Neural progenitor cell (in vitro differentiated cells): ENCODE measurements at regions not wholly inside any gene's neighbourhood (a gene's known extent, or its start where the extent isn't known, plus 50 kb on each side); places are given as distances from the start of the nearest gene placed in this dataset.

Experiments used
- DNase-seq: peaks from one replicate; pipeline ENCODE4 v3.0.0-alpha.2; 2016; ENCODE audit warnings: low spot score
- H2AFZ ChIP-seq: fragments of 200-600 bp; sonication (generic); replicated peaks from 2 replicates; pipeline ENCODE4 v1.6.1; 2016; ENCODE audit warnings: antibody characterized with exemption
- H3F3A ChIP-seq: fragments of 200-600 bp; sonication (generic); 2 replicates; pipeline ENCODE4 v1.6.1; 2016; ENCODE audit warnings: antibody characterized with exemption, low read depth
- H3K27ac ChIP-seq: fragments of 200-600 bp; sonication (generic); 2 replicates; pipeline ENCODE4 v1.5.1; 2016; ENCODE audit warnings: mild to moderate bottlenecking
- H3K27me3 ChIP-seq: fragments of 200-600 bp; sonication (generic); 2 replicates; pipeline ENCODE4 v1.6.1; 2016; ENCODE audit warnings: mild to moderate bottlenecking, moderate library complexity
- H3K36me3 ChIP-seq: fragments of 200-600 bp; sonication (generic); 2 replicates; pipeline ENCODE4 v1.5.1; 2016
- H3K4me1 ChIP-seq: fragments of 200-600 bp; sonication (generic); 2 replicates; pipeline ENCODE4 v1.6.1; 2016; ENCODE audit warnings: mixed run types
- H3K4me2 ChIP-seq: fragments of 200-600 bp; sonication (generic); 2 replicates; pipeline ENCODE4 v1.6.1; 2016
- H3K4me3 ChIP-seq: fragments of 200-600 bp; sonication (generic); 2 replicates; pipeline ENCODE4 v1.5.1; 2016
- H3K79me2 ChIP-seq: fragments of 200-600 bp; sonication (generic); 2 replicates; pipeline ENCODE4 v1.6.1; 2016; ENCODE audit warnings: low read depth
- H3K9ac ChIP-seq: fragments of 200-600 bp; sonication (generic); 2 replicates; pipeline ENCODE4 v1.6.1; 2016
- H3K9me3 ChIP-seq: fragments of 200-600 bp; sonication (generic); 2 replicates; pipeline ENCODE4 v1.5.1; 2016; ENCODE audit warnings: low read depth
- H4K20me1 ChIP-seq: fragments of 200-600 bp; sonication (generic); 2 replicates; pipeline ENCODE4 v1.6.1; 2016; ENCODE audit warnings: low read depth
- H3K27ac Mint-ChIP-seq: 3 replicates; pipeline ENCODE4 v1.8.0; 2021; ENCODE audit warnings: mixed read lengths
- H3K27me3 Mint-ChIP-seq: 2 replicates; pipeline ENCODE4 v1.8.0; 2022; ENCODE audit warnings: low read depth, mild to moderate bottlenecking, inconsistent platforms, moderate library complexity, mixed read lengths; ENCODE audit not compliant: insufficient read depth
- H3K36me3 Mint-ChIP-seq: 3 replicates; pipeline ENCODE4 v1.8.0; 2021; ENCODE audit warnings: mixed read lengths
- H3K4me1 Mint-ChIP-seq: 3 replicates; pipeline ENCODE4 v1.8.0; 2021; ENCODE audit warnings: mixed read lengths
- H3K4me3 Mint-ChIP-seq: 3 replicates; pipeline ENCODE4 v1.8.0; 2021; ENCODE audit warnings: mild to moderate bottlenecking, moderate library complexity, mixed read lengths
- H3K9me3 Mint-ChIP-seq: 3 replicates; pipeline ENCODE4 v1.8.0; 2020; ENCODE audit warnings: mixed read lengths
- EZH2 ChIP-seq: fragments of 200-600 bp; sonication (generic); IDR thresholded peaks from 2 replicates; pipeline ENCODE4 v1.6.1; 2017; ENCODE audit warnings: antibody characterized with exemption, mild to moderate bottlenecking, moderate library complexity
- EZH2phosphoT487 ChIP-seq: fragments of 200-600 bp; sonication (generic); IDR thresholded peaks from 2 replicates; pipeline ENCODE4 v1.6.1; 2017; ENCODE audit warnings: antibody characterized with exemption
- TF ChIP-seq, protein P1 (sequence below): fragments of 200-600 bp; sonication (generic); IDR thresholded peaks from 2 replicates; pipeline ENCODE4 v1.5.1; 2017; ENCODE audit warnings: antibody characterized with exemption, mild to moderate bottlenecking

DNA sequence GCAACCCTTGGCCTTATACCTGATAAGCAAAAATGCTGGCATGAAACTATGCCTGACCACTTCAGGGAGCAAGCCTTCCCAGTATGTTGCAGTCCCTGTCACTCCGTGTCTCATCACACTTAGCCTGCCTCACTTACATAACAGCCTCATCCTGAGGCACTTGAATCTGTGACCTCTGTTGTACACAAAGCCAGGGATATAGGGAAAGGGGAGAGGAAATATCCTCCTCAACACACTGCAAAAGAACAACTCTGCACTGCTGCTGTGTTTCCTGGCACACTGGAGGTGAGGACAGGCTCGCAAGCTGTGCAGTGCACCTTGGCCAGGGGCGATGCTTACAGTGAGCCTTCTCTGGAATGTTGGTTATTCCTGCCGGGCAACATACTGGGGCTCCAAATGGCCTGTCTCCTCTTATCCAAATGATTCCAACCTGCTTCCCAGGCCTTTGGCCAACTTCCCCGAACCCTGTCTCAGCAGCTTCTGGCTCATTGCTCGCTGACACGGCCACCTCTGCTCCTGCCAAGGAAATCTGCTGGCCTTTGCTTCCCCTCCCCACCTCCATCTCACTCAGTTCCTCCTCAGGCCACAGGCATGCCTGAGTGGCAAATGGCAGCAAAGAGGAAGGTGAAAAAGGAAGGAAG, 109.2 kb downstream of the CD47 start:
- no peak overlapping the region for H3K4me2 ChIP-seq
- H3K9me3 ChIP-seq, result no peaks in the 10 kb centered on the region
- Mint-ChIP-seq H3K9me3 (no peaks in the 10 kb centered on the region), H3K27ac (peak overlapping the region; percentile 66), H3K4me3 (no peak overlapping the region), H3K27me3 (no peaks in the 10 kb centered on the region), H3K36me3 (no peaks in the 10 kb centered on the region), H3K4me1 (peaks cover 47% of the 10 kb centered on the region)
- no peak overlapping the region for H3K27ac ChIP-seq
- H3K36me3 ChIP-seq, result no peaks in the 10 kb centered on the region
- no peak for DNase-seq
- no peak overlapping the region for H3K9ac ChIP-seq
- peak overlapping the region; percentile 65 for H2AFZ ChIP-seq
- H4K20me1 ChIP-seq, result no peaks in the 10 kb centered on the region
- no peak overlapping the region for H3K4me3 ChIP-seq
- no peak for TF ChIP-seq EZH2
- TF ChIP-seq, protein P1, sequence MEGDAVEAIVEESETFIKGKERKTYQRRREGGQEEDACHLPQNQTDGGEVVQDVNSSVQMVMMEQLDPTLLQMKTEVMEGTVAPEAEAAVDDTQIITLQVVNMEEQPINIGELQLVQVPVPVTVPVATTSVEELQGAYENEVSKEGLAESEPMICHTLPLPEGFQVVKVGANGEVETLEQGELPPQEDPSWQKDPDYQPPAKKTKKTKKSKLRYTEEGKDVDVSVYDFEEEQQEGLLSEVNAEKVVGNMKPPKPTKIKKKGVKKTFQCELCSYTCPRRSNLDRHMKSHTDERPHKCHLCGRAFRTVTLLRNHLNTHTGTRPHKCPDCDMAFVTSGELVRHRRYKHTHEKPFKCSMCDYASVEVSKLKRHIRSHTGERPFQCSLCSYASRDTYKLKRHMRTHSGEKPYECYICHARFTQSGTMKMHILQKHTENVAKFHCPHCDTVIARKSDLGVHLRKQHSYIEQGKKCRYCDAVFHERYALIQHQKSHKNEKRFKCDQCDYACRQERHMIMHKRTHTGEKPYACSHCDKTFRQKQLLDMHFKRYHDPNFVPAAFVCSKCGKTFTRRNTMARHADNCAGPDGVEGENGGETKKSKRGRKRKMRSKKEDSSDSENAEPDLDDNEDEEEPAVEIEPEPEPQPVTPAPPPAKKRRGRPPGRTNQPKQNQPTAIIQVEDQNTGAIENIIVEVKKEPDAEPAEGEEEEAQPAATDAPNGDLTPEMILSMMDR, result no peak
- TF ChIP-seq EZH2phosphoT487, result no peak
- no peaks in the 10 kb centered on the region for H3K79me2 ChIP-seq
- peaks cover 10% of the 10 kb centered on the region for H3K4me1 ChIP-seq
- no peaks in the 10 kb centered on the region for H3K27me3 ChIP-seq
- no peaks in the 10 kb centered on the region for H3F3A ChIP-seq

DNA sequence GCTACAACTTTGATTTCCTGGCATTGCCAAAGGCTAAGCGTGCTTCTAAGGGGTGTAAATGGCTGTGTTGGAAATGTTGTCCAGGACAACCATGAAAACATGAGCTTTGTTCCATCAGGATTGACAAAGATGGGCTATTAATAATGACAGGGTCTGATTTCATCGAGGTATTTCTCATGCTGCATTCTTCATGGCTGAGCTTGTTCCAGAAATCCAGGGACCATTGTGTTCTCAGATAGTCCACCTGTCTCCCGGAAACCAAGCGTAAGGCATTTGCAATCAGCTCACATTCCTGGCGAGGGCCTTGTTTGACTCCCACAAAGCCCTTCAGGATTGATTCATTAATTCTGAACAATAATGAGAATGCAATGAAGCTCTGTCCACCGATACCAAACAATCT, 111.3 kb downstream of the CD47 start:
- H3K36me3 ChIP-seq, result no peaks in the 10 kb centered on the region
- H2AFZ ChIP-seq, result no peak overlapping the region
- no peaks in the 10 kb centered on the region for H3F3A ChIP-seq
- no peak overlapping the region for H3K27ac ChIP-seq
- H3K4me3 Mint-ChIP-seq, result no peak overlapping the region
- H3K27me3 Mint-ChIP-seq, result no peaks in the 10 kb centered on the region
- peak; percentile 38 for DNase-seq
- peaks cover 10% of the 10 kb centered on the region for H3K4me1 ChIP-seq
- no peaks in the 10 kb centered on the region for H3K9me3 Mint-ChIP-seq
- no peak overlapping the region for H3K9ac ChIP-seq
- no peaks in the 10 kb centered on the region for H3K27me3 ChIP-seq
- H3K4me1 Mint-ChIP-seq, result peaks cover 51% of the 10 kb centered on the region
- peak overlapping the region; percentile 92 for H3K27ac Mint-ChIP-seq
- no peaks in the 10 kb centered on the region for H4K20me1 ChIP-seq
- H3K36me3 Mint-ChIP-seq, result no peaks in the 10 kb centered on the region
- no peaks in the 10 kb centered on the region for H3K79me2 ChIP-seq
- H3K4me2 ChIP-seq, result no peak overlapping the region
- no peaks in the 10 kb centered on the region for H3K9me3 ChIP-seq
- TF ChIP-seq EZH2 (no peak), EZH2phosphoT487 (no peak)
- TF ChIP-seq, protein P1, result no peak
- H3K4me3 ChIP-seq, result no peak overlapping the region

DNA sequence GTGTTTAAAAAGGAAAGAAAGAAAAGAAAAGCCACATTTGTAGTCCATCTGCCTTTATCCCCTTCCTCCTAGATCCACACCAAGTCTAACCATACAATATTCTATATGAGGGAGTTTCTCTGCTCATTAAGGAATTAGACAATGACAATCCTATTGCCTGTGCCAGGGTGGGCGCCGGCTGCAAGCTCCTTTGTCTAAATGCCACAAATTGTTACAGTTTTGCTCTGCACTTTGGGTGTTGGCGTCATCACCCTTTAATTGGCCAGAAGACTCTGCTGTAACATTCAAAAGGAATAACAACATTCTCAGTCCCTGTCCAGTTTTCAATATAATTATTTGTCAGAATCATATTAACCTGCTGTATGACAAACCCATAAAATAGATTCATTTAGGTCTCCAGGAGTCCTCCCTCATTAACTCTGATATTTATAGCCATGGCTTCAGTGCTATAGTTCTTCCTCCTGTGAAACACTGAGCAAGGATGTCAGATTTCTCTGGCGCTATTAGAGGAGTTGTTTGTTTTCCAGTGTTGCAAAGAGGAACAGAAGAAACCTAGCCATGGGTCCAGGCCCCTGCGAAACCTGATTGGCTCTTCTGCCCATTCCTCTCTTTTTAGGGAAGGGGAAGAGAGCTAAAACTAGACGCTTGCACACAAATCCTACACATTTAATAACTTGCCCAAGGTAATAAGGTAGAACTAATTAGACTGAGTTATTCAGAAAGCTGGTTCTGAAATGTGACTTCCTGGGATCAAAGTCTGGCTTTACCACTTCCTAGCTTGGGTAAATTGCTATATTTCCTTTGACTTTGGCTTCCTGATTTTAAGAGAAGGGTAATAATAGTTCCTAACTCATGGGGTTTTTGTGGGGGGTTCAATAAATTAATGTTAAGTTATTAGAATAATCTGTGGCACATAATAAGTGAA, 112.4 kb downstream of the CD47 start:
- peak overlapping the region; percentile 77 for H3K27ac Mint-ChIP-seq
- H4K20me1 ChIP-seq, result no peaks in the 10 kb centered on the region
- no peak overlapping the region for H3K4me3 Mint-ChIP-seq

More for the DNA sequence above, 112.4 kb downstream of the CD47 start:
- no peaks in the 10 kb centered on the region for H3F3A ChIP-seq
- H3K9ac ChIP-seq, result no peak overlapping the region
- no peak overlapping the region for H3K4me2 ChIP-seq
- DNase-seq, result no peak
- H3K9me3 ChIP-seq, result no peaks in the 10 kb centered on the region
- no peaks in the 10 kb centered on the region for H3K27me3 ChIP-seq
- Mint-ChIP-seq H3K36me3 (no peaks in the 10 kb centered on the region), H3K9me3 (no peaks in the 10 kb centered on the region), H3K4me1 (peaks cover 51% of the 10 kb centered on the region), H3K27me3 (peaks cover 2% of the 10 kb centered on the region)
- TF ChIP-seq EZH2, result no peak
- TF ChIP-seq, protein P1, result no peak
- TF ChIP-seq EZH2phosphoT487, result no peak
- no peak overlapping the region for H3K4me3 ChIP-seq
- H3K79me2 ChIP-seq, result no peaks in the 10 kb centered on the region
- H3K36me3 ChIP-seq, result no peaks in the 10 kb centered on the region
- no peak overlapping the region for H2AFZ ChIP-seq
- H3K27ac ChIP-seq, result no peak overlapping the region
- H3K4me1 ChIP-seq, result peaks cover 10% of the 10 kb centered on the region
